ENCODE measurements at regions not wholly inside any gene's neighbourhood (a gene's known extent, or its start where the extent isn't known, plus 50 kb on each side); places are given as distances from the start of the nearest gene placed in this dataset.

DNA sequence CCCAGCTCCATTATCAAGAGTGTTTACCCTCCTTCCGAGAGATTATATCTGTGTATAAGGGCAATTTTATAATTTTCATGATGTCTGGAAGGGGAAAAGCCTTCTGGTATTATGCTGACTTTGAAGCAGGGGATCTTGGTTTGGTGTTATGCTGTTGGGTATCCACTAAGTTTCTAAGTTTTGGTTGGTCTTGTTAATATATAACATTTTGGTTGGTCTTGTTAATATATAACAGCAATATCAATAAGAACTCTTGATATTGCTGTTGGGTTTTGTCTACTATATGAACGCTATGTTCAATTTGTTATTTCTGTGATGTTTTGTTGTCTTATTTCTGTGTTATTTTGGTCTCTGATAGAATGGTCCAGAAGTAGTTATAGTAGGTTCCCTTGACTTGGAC, 349.2 kb upstream of the LRFN5 start:
- Histone ChIP-seq H3K36me3 (no peaks in the 10 kb centered on the region), H3K27ac (no peak overlapping the region), H3K27me3 (no peaks in the 10 kb centered on the region), H3K4me1 (no peaks in the 10 kb centered on the region), H3K9me3 (no peaks in the 10 kb centered on the region), H3K4me3 (no peak overlapping the region)
- WGBS, 2 donors, result 26 to 35% methylated on average over 2 of the region's 2 CpGs
- no peak for DNase-seq
- ATAC-seq, result no peak
- TF ChIP-seq, protein P1, sequence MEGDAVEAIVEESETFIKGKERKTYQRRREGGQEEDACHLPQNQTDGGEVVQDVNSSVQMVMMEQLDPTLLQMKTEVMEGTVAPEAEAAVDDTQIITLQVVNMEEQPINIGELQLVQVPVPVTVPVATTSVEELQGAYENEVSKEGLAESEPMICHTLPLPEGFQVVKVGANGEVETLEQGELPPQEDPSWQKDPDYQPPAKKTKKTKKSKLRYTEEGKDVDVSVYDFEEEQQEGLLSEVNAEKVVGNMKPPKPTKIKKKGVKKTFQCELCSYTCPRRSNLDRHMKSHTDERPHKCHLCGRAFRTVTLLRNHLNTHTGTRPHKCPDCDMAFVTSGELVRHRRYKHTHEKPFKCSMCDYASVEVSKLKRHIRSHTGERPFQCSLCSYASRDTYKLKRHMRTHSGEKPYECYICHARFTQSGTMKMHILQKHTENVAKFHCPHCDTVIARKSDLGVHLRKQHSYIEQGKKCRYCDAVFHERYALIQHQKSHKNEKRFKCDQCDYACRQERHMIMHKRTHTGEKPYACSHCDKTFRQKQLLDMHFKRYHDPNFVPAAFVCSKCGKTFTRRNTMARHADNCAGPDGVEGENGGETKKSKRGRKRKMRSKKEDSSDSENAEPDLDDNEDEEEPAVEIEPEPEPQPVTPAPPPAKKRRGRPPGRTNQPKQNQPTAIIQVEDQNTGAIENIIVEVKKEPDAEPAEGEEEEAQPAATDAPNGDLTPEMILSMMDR (IDR thresholded peaks at IDR 0.05), result no peak
- intact Hi-C loops (cut with DNase I), result no loop called here
- FAIRE-seq, result no peak

DNA sequence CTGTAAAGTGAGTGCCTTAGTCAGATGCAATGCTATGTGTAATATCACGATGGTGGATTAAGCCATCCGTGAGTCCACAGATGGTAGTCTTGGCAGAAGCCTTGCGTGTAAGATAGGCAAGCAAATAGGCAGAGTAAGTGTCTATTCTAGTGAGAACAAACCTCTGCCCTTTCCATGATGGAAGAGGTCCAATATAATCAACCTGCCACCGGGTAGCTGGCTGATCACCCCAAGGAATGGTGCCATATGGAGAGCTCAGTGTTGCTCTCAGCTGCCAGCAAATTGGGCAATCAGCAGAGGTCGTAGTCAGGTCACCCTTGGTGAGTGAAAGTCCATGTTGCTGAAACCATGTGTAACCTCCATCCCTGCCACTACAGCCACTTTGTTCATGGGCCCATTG, 371.2 kb upstream of the LRFN5 start:
- Histone ChIP-seq H3K4me3 (no peak overlapping the region), H3K27ac (no peak overlapping the region), H3K27me3 (no peaks in the 10 kb centered on the region), H3K4me1 (no peaks in the 10 kb centered on the region), H3K36me3 (no peaks in the 10 kb centered on the region), H3K9me3 (no peaks in the 10 kb centered on the region)
- FAIRE-seq (no peak), ATAC-seq (no peak), DNase-seq (no peak)
- TF ChIP-seq, protein P1 (IDR thresholded peaks at IDR 0.05), result no peak
- WGBS, 2 donors, result 44 to 46% methylated on average over 5 of the region's 5 CpGs
- intact Hi-C loops (cut with DNase I), result no loop called here

DNA sequence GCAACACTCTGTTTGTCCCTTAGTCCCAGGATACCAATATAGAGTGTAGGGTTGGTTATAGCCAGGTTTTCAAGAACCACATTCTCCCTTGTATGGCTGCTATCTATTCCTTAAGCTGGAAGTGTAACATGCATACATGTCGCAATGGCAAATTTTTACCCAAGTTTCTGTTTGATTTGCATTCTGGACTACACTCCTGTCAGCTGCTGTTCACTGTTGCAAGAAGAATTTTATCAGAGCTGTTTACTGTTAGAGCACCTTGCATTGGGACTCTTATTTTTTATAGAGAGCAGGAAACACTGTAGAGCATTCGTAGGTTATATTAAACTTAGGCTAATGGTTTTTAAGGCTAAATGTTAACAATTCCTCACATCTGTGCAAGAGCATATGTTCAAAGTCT, 376.0 kb upstream of the LRFN5 start:
- no peak for DNase-seq
- TF ChIP-seq, protein P1 (IDR thresholded peaks at IDR 0.05), result no peak
- intact Hi-C loops (cut with DNase I), result no loop called here
- Histone ChIP-seq H3K4me1 (no peaks in the 10 kb centered on the region), H3K27me3 (no peaks in the 10 kb centered on the region), H3K27ac (no peak overlapping the region), H3K9me3 (no peaks in the 10 kb centered on the region), H3K36me3 (no peaks in the 10 kb centered on the region), H3K4me3 (no peak overlapping the region)
- 65 to 75% methylated on average over 2 of the region's 2 CpGs for WGBS, 2 donors
- no peak for ATAC-seq
- no peak for FAIRE-seq

DNA sequence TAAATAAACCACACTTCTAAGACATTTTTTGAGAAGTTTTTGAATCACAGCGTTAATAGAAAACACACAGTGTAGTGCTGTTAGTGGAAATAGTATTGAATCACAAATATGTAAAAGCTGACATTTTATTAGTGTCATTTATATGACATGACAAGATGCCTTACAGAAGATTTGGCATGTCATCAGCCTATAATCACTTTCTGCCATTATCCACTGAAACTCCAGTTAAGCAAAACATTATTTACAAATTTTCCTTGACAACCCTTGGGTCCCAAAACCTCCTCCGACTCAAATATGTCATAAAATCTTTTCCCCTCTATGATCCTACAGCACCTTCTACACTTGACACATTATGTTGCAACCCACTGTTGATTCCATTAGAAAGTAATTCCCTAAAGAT, 376.9 kb upstream of the LRFN5 start:
- no peak for ATAC-seq
- Histone ChIP-seq H3K27me3 (no peaks in the 10 kb centered on the region), H3K36me3 (no peaks in the 10 kb centered on the region), H3K4me3 (no peak overlapping the region), H3K4me1 (no peaks in the 10 kb centered on the region), H3K27ac (no peak overlapping the region), H3K9me3 (no peaks in the 10 kb centered on the region)
- no peak for DNase-seq
- WGBS, 2 donors, result 51 to 58% methylated on average over 2 of the region's 2 CpGs
- FAIRE-seq, result no peak
- TF ChIP-seq, protein P1 (IDR thresholded peaks at IDR 0.05), result no peak
- intact Hi-C loops (cut with DNase I), result no loop called here

DNA sequence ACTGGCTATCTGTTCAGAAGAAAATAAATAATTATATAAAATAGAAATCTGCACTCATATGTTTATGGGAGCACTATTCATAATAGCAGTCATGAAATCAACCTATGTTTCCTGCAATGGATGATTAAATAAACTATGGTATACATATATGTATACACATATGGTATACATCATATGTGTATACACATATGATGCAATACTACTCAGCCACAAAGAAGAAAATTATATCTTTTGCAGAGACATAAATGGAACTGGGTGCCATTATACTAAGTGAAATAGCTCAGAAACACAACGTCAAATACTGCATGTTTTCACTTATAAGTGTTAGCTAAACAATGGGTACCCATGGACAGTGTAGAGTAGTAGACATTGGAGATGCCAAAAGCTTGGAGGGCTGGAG, 381.2 kb upstream of the LRFN5 start:
- intact Hi-C loops (cut with DNase I), result no loop called here
- FAIRE-seq (no peak), DNase-seq (no peak), ATAC-seq (no peak)
- no peaks in the 10 kb centered on the region for H3K27me3 ChIP-seq
- no peak overlapping the region for H3K4me3 ChIP-seq
- H3K36me3 ChIP-seq, result no peaks in the 10 kb centered on the region
- H3K27ac ChIP-seq, result no peak overlapping the region
- H3K4me1 ChIP-seq, result no peaks in the 10 kb centered on the region
- 52 to 59% methylated on average over 1 of the region's 1 CpG for WGBS, 2 donors
- H3K9me3 ChIP-seq, result no peaks in the 10 kb centered on the region
- TF ChIP-seq, protein P1 (IDR thresholded peaks at IDR 0.05), result no peak

Data from pancreas (tissue), 10 donors.